Neural progenitor cell (in vitro differentiated cells): ENCODE measurements at regions not wholly inside any gene's neighbourhood (a gene's known extent, or its start where the extent isn't known, plus 50 kb on each side); places are given as distances from the start of the nearest gene placed in this dataset.

ENCODE experiments used
- EZH2 ChIP-seq: fragments of 200-600 bp; sonication (generic); IDR thresholded peaks from 2 replicates; pipeline ENCODE4 v1.6.1; 2017; ENCODE audit warnings: antibody characterized with exemption, mild to moderate bottlenecking, moderate library complexity
- TF ChIP-seq, protein P1 (sequence below): fragments of 200-600 bp; sonication (generic); IDR thresholded peaks from 2 replicates; pipeline ENCODE4 v1.5.1; 2017; ENCODE audit warnings: antibody characterized with exemption, mild to moderate bottlenecking

DNA sequence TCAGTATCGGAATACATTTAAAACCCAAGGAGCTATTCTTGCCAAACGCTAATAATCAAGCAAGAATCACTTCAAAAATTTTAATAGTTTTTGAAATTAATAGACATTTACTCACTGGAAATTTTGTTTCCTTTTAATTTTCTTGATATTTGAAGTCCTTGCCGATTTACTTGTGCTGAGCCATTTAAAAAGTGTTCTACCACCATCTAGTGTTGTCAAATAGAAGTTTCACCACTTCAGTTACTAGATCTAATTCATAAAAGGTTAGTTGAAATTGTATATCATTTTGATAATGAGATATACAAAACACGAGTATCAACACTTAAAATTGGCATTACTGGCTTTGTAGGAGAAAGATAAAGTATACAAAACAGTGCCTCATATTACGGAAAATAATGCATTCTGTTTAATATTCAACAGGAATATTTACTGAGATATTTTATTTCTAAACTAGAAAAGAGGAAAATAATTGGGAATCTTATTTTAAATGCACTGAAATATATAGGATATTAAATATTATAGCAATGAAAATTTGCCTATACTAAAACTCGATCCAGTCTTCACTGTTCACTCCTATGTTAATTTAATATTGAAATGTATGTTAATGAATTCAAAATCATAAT lies 664.8 kb upstream of the SEMA3D start:
- TF ChIP-seq, protein P1, sequence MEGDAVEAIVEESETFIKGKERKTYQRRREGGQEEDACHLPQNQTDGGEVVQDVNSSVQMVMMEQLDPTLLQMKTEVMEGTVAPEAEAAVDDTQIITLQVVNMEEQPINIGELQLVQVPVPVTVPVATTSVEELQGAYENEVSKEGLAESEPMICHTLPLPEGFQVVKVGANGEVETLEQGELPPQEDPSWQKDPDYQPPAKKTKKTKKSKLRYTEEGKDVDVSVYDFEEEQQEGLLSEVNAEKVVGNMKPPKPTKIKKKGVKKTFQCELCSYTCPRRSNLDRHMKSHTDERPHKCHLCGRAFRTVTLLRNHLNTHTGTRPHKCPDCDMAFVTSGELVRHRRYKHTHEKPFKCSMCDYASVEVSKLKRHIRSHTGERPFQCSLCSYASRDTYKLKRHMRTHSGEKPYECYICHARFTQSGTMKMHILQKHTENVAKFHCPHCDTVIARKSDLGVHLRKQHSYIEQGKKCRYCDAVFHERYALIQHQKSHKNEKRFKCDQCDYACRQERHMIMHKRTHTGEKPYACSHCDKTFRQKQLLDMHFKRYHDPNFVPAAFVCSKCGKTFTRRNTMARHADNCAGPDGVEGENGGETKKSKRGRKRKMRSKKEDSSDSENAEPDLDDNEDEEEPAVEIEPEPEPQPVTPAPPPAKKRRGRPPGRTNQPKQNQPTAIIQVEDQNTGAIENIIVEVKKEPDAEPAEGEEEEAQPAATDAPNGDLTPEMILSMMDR = peak; percentile 70
- TF ChIP-seq EZH2 = no peak
